ENCODE measurements at regions not wholly inside any gene's neighbourhood (a gene's known extent, or its start where the extent isn't known, plus 50 kb on each side); places are given as distances from the start of the nearest gene placed in this dataset.
"Not testable (repeated sequence)": the region's sequence is repeated elsewhere in the genome, so short reads cannot be mapped to it uniquely, and the experiment has no call there.

- no peak for DNase-seq (ENCODE audit: low read depth in 2 of 2)
Observed at GRCh38 chr4:14902342-14902741, 99.9 kb upstream of the CPEB2 start.

- DNase-seq (ENCODE audit: low read depth in 2 of 2) = no peak
Observed at GRCh38 chr4:14903321-14903720, 99.0 kb upstream of the CPEB2 start.

GRCh38 chr4:14906805-14907204 lies 95.5 kb upstream of the CPEB2 start:
- DNase-seq (ENCODE audit: low read depth in 2 of 2) = no peak

- DNase-seq (ENCODE audit: low read depth in 2 of 2) = no peak
Observed at GRCh38 chr4:14908635-14909034, 93.6 kb upstream of the CPEB2 start.

- no peak for DNase-seq (ENCODE audit: low read depth in 2 of 2)
Observed at GRCh38 chr4:14910411-14910810, 91.9 kb upstream of the CPEB2 start.

GRCh38 chr4:14912426-14912825 lies 89.9 kb upstream of the CPEB2 start:
- no peak for DNase-seq (ENCODE audit: low read depth in 2 of 2)

GRCh38 chr4:14915018-14915417 lies 87.3 kb upstream of the CPEB2 start:
- DNase-seq (ENCODE audit: low read depth in 2 of 2) = no peak

- peak; percentile 53 to 86 for DNase-seq (ENCODE audit: low read depth in 2 of 2)
Observed at GRCh38 chr4:14916554-14917297, 85.6 kb upstream of the CPEB2 start.

GRCh38 chr4:14917298-14917633 lies 85.0 kb upstream of the CPEB2 start:
- no peak for DNase-seq (ENCODE audit: low read depth in 2 of 2)

- DNase-seq (ENCODE audit: low read depth in 2 of 2) = no peak
Observed at GRCh38 chr4:14918336-14918735, 83.9 kb upstream of the CPEB2 start.

GRCh38 chr4:14919785-14920184 lies 82.5 kb upstream of the CPEB2 start:
- DNase-seq (ENCODE audit: low read depth in 2 of 2) = no peak

- no peak for DNase-seq (ENCODE audit: low read depth in 2 of 2)
Observed at GRCh38 chr4:14920237-14920636, 82.0 kb upstream of the CPEB2 start.

- no peak for DNase-seq (ENCODE audit: low read depth in 2 of 2)
Observed at GRCh38 chr4:14920759-14921320, 81.4 kb upstream of the CPEB2 start.

- DNase-seq (ENCODE audit: low read depth in 2 of 2) = not testable (repeated sequence)
Observed at GRCh38 chr4:14921781-14922180, 80.5 kb upstream of the CPEB2 start.

GRCh38 chr4:14924076-14924811 lies 78.0 kb upstream of the CPEB2 start:
- DNase-seq (ENCODE audit: low read depth in 2 of 2) = no peak

- DNase-seq (ENCODE audit: low read depth in 2 of 2) = no peak
Observed at GRCh38 chr4:14924812-14925344, 77.4 kb upstream of the CPEB2 start.

- DNase-seq (ENCODE audit: low read depth in 2 of 2) = no peak
Observed at GRCh38 chr4:14925471-14925870, 76.8 kb upstream of the CPEB2 start.

- DNase-seq (ENCODE audit: low read depth in 2 of 2) = no peak
Observed at GRCh38 chr4:14926368-14926767, 75.9 kb upstream of the CPEB2 start.

- no peak for DNase-seq (ENCODE audit: low read depth in 2 of 2)
Observed at GRCh38 chr4:14928035-14928434, 74.2 kb upstream of the CPEB2 start.

GRCh38 chr4:14929669-14930068 lies 72.6 kb upstream of the CPEB2 start:
- no peak for DNase-seq (ENCODE audit: low read depth in 2 of 2)

- no peak for DNase-seq (ENCODE audit: low read depth in 2 of 2)
Observed at GRCh38 chr4:14934704-14935390, 67.4 kb upstream of the CPEB2 start.

- DNase-seq (ENCODE audit: low read depth in 2 of 2) = peak in 1 of 2 donors; percentile 67
Observed at GRCh38 chr4:14943749-14944148, 58.5 kb upstream of the CPEB2 start.

Measured in lung microvascular endothelial cell (primary cell).